T-cell (primary cell): ENCODE measurements at regions not wholly inside any gene's neighbourhood (a gene's known extent, or its start where the extent isn't known, plus 50 kb on each side); places are given as distances from the start of the nearest gene placed in this dataset.
A peak's percentile ranks its signal among the peaks of the same experiment; 100 is the strongest.
"Not testable (repeated sequence)": the region's sequence is repeated elsewhere in the genome, so short reads cannot be mapped to it uniquely, and the experiment has no call there.

Experiments
- ATAC-seq, 4 experiments: fragments of 200-7000 bp in 3 of 4; fragments of 150-1000 bp in 1 of 4; cut with Tn5 transposase; replicated peaks in 1 of 4; 1 replicate in 3 of 4; 2 replicates in 1 of 4; pipeline ENCODE4 v1.10.0; 2021; ENCODE audit warnings: moderate library complexity in 3 of 4, mild to moderate bottlenecking in 2 of 4, moderate number of reproducible peaks in 1 of 4
- CTCF ChIA-PET, 2 donors: fragments of 300-600 bp; sonication (Branson Sonifier 250); formaldehyde crosslinking; loops; one replicate each; lab custom pipeline; 2022; ENCODE audit warnings: antibody characterized with exemption in 2 of 2; lab: Charles Lee
- POLR2A ChIA-PET, 2 donors: fragments of 300-600 bp; sonication (Branson Sonifier 250); formaldehyde crosslinking; loops; one replicate each; lab custom pipeline; 2022; ENCODE audit warnings: antibody characterized with exemption in 2 of 2; lab: Charles Lee
- DNase-seq, 35 experiments: peaks; one replicate each; pipeline versions ENCODE4 v3.0.0 to v3.0.0-alpha.2; 2013 to 2023
- H3K27ac ChIP-seq: one replicate; pipeline ENCODE4 v1.5.1; 2013; ENCODE audit warnings: low read length
- H3K27me3 ChIP-seq, 2 experiments: replicated peaks in 1 of 2; 1 replicate in 1 of 2; 2 replicates in 1 of 2; pipeline versions ENCODE4 v1.6.1 to v1.7.0; 2013; ENCODE audit warnings: low read length in 1 of 2, mixed read lengths in 1 of 2; ENCODE audit not compliant: control insufficient read depth in 2 of 2, insufficient read depth in 2 of 2; ENCODE audit errors: extremely low read depth in 1 of 2
- H3K36me3 ChIP-seq, 2 donors: 1 replicate in 1 of 2; 2 replicates in 1 of 2; pipeline versions ENCODE4 v1.6.1 to v1.7.0; 2013; ENCODE audit warnings: low read length in 1 of 2; ENCODE audit not compliant: control insufficient read depth in 2 of 2, insufficient read depth in 1 of 2; ENCODE audit errors: extremely low read depth in 1 of 2
- H3K4me1 ChIP-seq, 2 experiments: 1 replicate in 1 of 2; 2 replicates in 1 of 2; pipeline versions ENCODE4 v1.6.1 to v1.7.0; 2013; ENCODE audit warnings: low read length in 2 of 2, mixed read lengths in 1 of 2; ENCODE audit not compliant: insufficient read depth in 2 of 2, control insufficient read depth in 1 of 2; ENCODE audit errors: extremely low read depth in 1 of 2
- H3K4me3 ChIP-seq, 2 donors: 1 replicate in 1 of 2; 2 replicates in 1 of 2; pipeline versions ENCODE4 v1.5.1 to v1.7.0; 2013; ENCODE audit warnings: mild to moderate bottlenecking in 2 of 2, low read length in 1 of 2, moderate library complexity in 1 of 2; ENCODE audit not compliant: control insufficient read depth in 1 of 2; ENCODE audit errors: extremely low read depth in 1 of 2
- H3K9me3 ChIP-seq: 2 replicates; pipeline ENCODE4 v1.7.0; 2013
- H3K27ac Mint-ChIP-seq, 2 donors: one replicate each; pipeline ENCODE4 v1.8.0; 2020 to 2021; ENCODE audit warnings: mild to moderate bottlenecking in 2 of 2, mixed read lengths in 2 of 2
- H3K27me3 Mint-ChIP-seq, 2 donors: one replicate each; pipeline ENCODE4 v1.8.0; 2021 to 2022; ENCODE audit warnings: mixed read lengths in 2 of 2
- H3K36me3 Mint-ChIP-seq: one replicate; pipeline ENCODE4 v1.8.0; 2021; ENCODE audit warnings: mixed read lengths
- H3K4me1 Mint-ChIP-seq, 3 donors: one replicate each; pipeline ENCODE4 v1.8.0; 2020 to 2022; ENCODE audit warnings: mixed read lengths in 3 of 3, mild to moderate bottlenecking in 1 of 3
- H3K4me3 Mint-ChIP-seq, 3 donors: one replicate each; pipeline ENCODE4 v1.8.0; 2020 to 2022; ENCODE audit warnings: mild to moderate bottlenecking in 3 of 3, mixed read lengths in 3 of 3, moderate library complexity in 3 of 3
- H3K9me3 Mint-ChIP-seq, 3 donors: one replicate each; pipeline ENCODE4 v1.8.0; 2020 to 2022; ENCODE audit warnings: mixed read lengths in 3 of 3
- WGBS: methylation state at CpG from one replicate; pipeline ENCODE4 v1.1.5; 2013; ENCODE audit warnings: missing lambda C conversion rate; ENCODE audit not compliant: insufficient coverage; 5-methylcytosine and 5-hydroxymethylcytosine counted together

DNA sequence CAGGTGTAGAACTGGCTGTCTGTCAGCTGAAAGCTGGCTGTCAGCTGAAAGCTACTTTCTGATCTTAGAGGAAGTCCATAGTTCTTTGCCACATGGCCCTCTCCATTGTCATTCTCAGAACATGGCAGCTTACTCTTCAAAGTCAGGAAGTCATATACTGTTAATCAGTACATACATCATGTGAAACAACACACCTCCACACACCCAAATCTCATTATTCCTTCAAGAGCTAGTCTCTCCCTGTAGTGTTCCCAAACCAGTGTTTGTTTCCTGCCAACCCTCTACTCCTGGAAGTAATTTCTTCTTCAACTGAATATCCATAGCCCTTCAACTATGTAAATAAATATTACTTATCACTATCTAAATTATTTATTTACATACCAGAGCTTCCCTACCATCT lies 58.9 kb downstream of the OR5AK2 start:
- Mint-ChIP-seq H3K4me1 (no peaks in the 10 kb centered on the region), H3K27me3 (peaks cover 0 to 3% of the 10 kb centered on the region in 2 donors), H3K36me3 (no peaks in the 10 kb centered on the region), H3K4me3 (no peak overlapping the region), H3K9me3 (peaks cover 5 to 21% (median 13%) of the 10 kb centered on the region in 3 donors), H3K27ac (no peak overlapping the region)
- ATAC-seq: no peak
- ChIA-PET POLR2A (no interaction called here), CTCF (no interaction called here)
- no peak overlapping the region for H3K27ac ChIP-seq
- DNase-seq: no peak
- H3K27me3 ChIP-seq: no peaks in the 10 kb centered on the region
- no peaks in the 10 kb centered on the region for H3K36me3 ChIP-seq
- H3K9me3 ChIP-seq: no peaks in the 10 kb centered on the region
- no peak overlapping the region for H3K4me3 ChIP-seq
- no peaks in the 10 kb centered on the region for H3K4me1 ChIP-seq

DNA sequence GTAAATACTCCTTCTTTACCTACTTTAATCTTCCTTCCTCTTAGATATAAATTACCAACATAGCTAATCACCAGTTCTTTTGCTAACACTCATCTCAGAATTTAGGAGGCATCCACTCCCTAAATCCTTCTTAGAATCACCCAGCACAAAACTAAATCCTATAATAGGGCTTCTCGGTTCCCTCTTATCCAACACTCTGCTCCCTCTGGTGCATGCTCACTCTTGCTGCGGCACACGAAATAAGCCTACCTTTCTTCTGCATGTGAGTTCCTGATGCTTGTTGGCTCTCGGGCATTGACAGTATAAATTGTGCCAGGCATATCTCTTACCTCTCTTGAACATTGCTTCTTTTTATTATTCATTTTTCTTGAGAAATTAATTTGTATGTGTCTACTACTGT lies 61.0 kb downstream of the OR5AK2 start:
- no peak for ATAC-seq

GRCh38 chr11:57054817-57055216 lies 66.1 kb downstream of the OR5AK2 start:
- Histone ChIP-seq H3K27me3 (no peaks in the 10 kb centered on the region), H3K4me3 (no peak overlapping the region), H3K36me3 (no peaks in the 10 kb centered on the region), H3K4me1 (no peaks in the 10 kb centered on the region), H3K27ac (no peak overlapping the region), H3K9me3 (no peaks in the 10 kb centered on the region)
- DNase-seq (no peak), ATAC-seq (no peak)
- no peak overlapping the region for H3K27ac Mint-ChIP-seq
- no peaks in the 10 kb centered on the region for H3K4me1 Mint-ChIP-seq
- POLR2A ChIA-PET: no interaction called here
- H3K36me3 Mint-ChIP-seq: no peaks in the 10 kb centered on the region
- peaks cover 0 to 3% of the 10 kb centered on the region in 2 donors for H3K27me3 Mint-ChIP-seq
- peaks cover 2 to 12% (median 4%) of the 10 kb centered on the region in 3 donors for H3K9me3 Mint-ChIP-seq
- CTCF ChIA-PET: no interaction called here
- no peak overlapping the region for H3K4me3 Mint-ChIP-seq

More for the DNA sequence above, 61.0 kb downstream of the OR5AK2 start:
- DNase-seq: no peak
- WGBS: 100% methylated on average over 1 of the region's 4 CpGs
- CTCF ChIA-PET: no interaction called here
- Histone ChIP-seq H3K27ac (no peak overlapping the region), H3K4me1 (no peaks in the 10 kb centered on the region), H3K9me3 (no peaks in the 10 kb centered on the region), H3K36me3 (no peaks in the 10 kb centered on the region), H3K4me3 (no peak overlapping the region), H3K27me3 (no peaks in the 10 kb centered on the region)
- Mint-ChIP-seq H3K27ac (no peak overlapping the region), H3K4me3 (no peak overlapping the region), H3K9me3 (peaks cover 3 to 7% (median 6%) of the 10 kb centered on the region in 3 donors), H3K36me3 (no peaks in the 10 kb centered on the region), H3K4me1 (no peaks in the 10 kb centered on the region), H3K27me3 (peaks cover 0 to 3% of the 10 kb centered on the region in 2 donors)
- POLR2A ChIA-PET: no interaction called here

DNA sequence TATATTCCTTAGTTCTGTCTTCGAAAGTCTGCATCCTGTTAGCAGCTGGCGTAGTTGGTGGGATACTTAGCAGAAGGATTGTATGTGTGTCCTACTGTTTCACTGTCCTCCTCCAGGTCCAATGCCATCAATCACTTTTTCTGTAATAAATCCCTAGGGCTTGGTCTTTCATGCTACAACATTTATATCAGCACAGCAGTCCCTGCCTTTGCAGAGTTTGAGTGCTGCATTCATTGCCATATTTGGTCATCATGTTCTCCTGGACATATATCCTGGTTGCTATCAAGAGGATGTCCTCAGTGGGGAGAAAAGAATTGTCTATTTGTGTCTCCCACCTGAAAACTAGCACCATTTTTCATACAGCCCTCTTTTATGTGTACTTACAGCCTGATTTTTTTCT lies 67.0 kb downstream of the OR5AK2 start:
- no peaks in the 10 kb centered on the region for H3K36me3 ChIP-seq
- Mint-ChIP-seq H3K4me1 (no peaks in the 10 kb centered on the region), H3K36me3 (no peaks in the 10 kb centered on the region), H3K27ac (no peak overlapping the region), H3K4me3 (no peak overlapping the region), H3K27me3 (peaks cover 0 to 3% of the 10 kb centered on the region in 2 donors), H3K9me3 (peaks cover 4 to 18% (median 5%) of the 10 kb centered on the region in 3 donors)
- WGBS: no CpG with 5 or more reads among the region's 2 CpGs
- no peak overlapping the region for H3K27ac ChIP-seq
- ChIA-PET CTCF (no interaction called here), POLR2A (no interaction called here)
- H3K9me3 ChIP-seq: no peaks in the 10 kb centered on the region
- ATAC-seq (no peak), DNase-seq (no peak)
- no peaks in the 10 kb centered on the region for H3K4me1 ChIP-seq
- H3K27me3 ChIP-seq: no peaks in the 10 kb centered on the region
- H3K4me3 ChIP-seq: no peak overlapping the region

DNA sequence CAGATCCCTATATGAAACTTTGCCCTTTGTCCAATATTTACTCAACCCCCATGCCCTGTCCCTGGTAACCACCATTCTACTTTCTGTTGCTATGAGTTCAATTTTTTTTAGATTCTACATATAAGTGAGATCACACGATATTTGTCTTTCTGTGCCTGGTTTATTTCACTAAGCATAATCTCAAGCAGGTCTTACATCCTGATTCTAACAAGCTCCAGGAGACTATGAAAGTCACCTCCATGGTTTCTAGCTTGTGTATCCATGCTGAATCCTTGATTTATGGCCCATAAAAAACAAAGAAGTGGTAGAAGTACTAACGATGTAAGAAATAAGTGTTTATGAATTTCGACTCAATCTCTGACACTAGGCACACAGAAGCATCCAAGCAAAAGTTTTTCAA lies 68.0 kb downstream of the OR5AK2 start:
- CTCF ChIA-PET: no interaction called here
- no CpG with 5 or more reads among the region's 3 CpGs for WGBS

GRCh38 chr11:57057561-57057960 lies 68.8 kb downstream of the OR5AK2 start:
- Mint-ChIP-seq H3K9me3 (peaks cover 4 to 28% (median 12%) of the 10 kb centered on the region in 3 donors), H3K4me1 (no peaks in the 10 kb centered on the region), H3K36me3 (no peaks in the 10 kb centered on the region), H3K27me3 (no peaks in the 10 kb centered on the region), H3K4me3 (no peak overlapping the region), H3K27ac (no peak overlapping the region)
- ChIA-PET POLR2A (no interaction called here), CTCF (no interaction called here)
- Histone ChIP-seq H3K4me3 (no peak overlapping the region), H3K36me3 (no peaks in the 10 kb centered on the region), H3K4me1 (no peaks in the 10 kb centered on the region), H3K9me3 (no peaks in the 10 kb centered on the region), H3K27ac (no peak overlapping the region), H3K27me3 (no peaks in the 10 kb centered on the region)
- no peak for DNase-seq
- no peak for ATAC-seq

More for the DNA sequence above, 68.0 kb downstream of the OR5AK2 start:
- H3K9me3 Mint-ChIP-seq: peaks cover 5 to 25% (median 9%) of the 10 kb centered on the region in 3 donors
- no peak for ATAC-seq
- Histone ChIP-seq H3K4me3 (no peak overlapping the region), H3K27me3 (no peaks in the 10 kb centered on the region), H3K9me3 (no peaks in the 10 kb centered on the region), H3K4me1 (no peaks in the 10 kb centered on the region), H3K27ac (no peak overlapping the region), H3K36me3 (no peaks in the 10 kb centered on the region)
- H3K27ac Mint-ChIP-seq: no peak overlapping the region
- H3K27me3 Mint-ChIP-seq: peaks cover 0 to 3% of the 10 kb centered on the region in 2 donors
- no peak for DNase-seq
- H3K4me1 Mint-ChIP-seq: no peaks in the 10 kb centered on the region
- H3K4me3 Mint-ChIP-seq: no peak overlapping the region
- POLR2A ChIA-PET: no interaction called here
- no peaks in the 10 kb centered on the region for H3K36me3 Mint-ChIP-seq

GRCh38 chr11:57062957-57063356 lies 74.2 kb downstream of the OR5AK2 start:
- peak in 1 of 35 experiments; percentile 0 for DNase-seq
- H3K27me3 Mint-ChIP-seq, H3K27me3 ChIP-seq, H3K9me3 ChIP-seq, H3K27ac Mint-ChIP-seq, H3K36me3 Mint-ChIP-seq, H3K27ac ChIP-seq, H3K36me3 ChIP-seq, H3K4me1 Mint-ChIP-seq, CTCF ChIA-PET, POLR2A ChIA-PET, H3K4me3 Mint-ChIP-seq, H3K4me1 ChIP-seq, ATAC-seq, H3K4me3 ChIP-seq: not testable (repeated sequence)
- H3K9me3 Mint-ChIP-seq: peaks cover 3 to 28% (median 15%) of the 10 kb centered on the region in 3 donors
- WGBS: 67% methylated on average over 4 of the region's 7 CpGs
